ENCODE measurements at regions not wholly inside any gene's neighbourhood (a gene's known extent, or its start where the extent isn't known, plus 50 kb on each side); places are given as distances from the start of the nearest gene placed in this dataset.
"Not testable (repeated sequence)": the region's sequence is repeated elsewhere in the genome, so short reads cannot be mapped to it uniquely, and the experiment has no call there.

- no peak for DNase-seq
- intact Hi-C loops (cut with DNase I), result no loop called here
These were observed 346.2 kb downstream of the BARHL2 start for GRCh38 chr1:90370686-90371447.

DNA sequence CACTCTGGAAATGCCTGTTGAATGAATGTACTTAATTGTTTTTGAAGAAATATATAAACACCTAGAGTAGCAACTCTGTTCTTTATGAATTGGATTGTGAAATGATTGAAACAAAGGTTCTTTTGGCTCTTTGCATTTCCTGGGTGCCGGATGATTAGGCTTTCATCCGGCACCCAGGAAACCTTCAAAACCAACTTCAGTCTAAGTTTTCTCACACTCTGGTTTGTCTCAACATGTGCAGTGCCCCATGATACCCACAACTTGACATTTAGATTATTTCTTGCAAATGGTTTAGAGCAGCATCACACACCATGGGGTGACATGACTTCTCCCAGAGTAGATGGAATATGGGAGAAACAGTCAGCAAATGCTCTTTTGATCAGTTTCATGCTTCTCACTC lies 354.9 kb downstream of the BARHL2 start:
- intact Hi-C loops (cut with DNase I), result no loop called here
- no peak for DNase-seq

GRCh38 chr1:90361026-90361425 lies 356.1 kb downstream of the BARHL2 start:
- intact Hi-C loops (cut with DNase I), result no loop called here
- no peak for DNase-seq

DNA sequence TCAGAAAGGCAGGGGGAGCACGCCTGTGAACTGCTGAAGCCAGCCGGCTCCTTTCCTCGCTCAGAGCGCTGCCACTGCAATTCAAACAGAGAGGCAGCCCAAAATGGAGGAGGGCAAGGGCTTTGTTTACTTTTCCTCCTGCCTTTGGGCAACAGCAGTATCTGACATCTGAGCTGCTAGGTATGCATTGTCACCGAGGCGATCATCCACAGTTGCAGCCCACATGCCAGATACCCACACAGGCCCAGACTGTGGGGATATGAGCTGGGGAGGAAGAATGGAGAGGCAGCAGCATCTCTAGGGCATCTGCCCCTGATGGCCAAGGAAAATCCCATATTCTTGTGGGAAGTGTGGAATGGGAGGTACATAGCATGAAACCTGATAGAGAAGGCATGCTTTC lies 357.1 kb downstream of the BARHL2 start:
- intact Hi-C loops (cut with DNase I), result no loop called here
- no peak for DNase-seq

DNA sequence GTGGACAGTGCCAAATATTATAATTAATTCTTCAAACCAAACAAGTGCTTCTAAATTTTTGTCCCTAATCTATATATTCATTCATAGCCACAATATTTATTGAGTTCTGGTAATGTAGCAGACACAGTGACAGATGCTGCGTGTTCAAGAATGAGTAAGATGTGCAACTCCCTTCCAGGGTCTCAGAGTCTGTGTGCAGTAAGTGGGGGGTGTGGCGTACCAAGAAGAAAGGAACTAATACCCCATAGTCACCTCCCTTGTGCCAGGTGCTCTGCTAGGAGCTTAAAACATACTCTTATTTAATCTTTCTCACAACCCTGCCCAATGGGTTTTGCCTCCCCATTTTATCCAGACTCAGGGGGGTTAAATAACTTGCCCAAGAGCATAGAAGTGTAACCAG lies 358.7 kb downstream of the BARHL2 start:
- intact Hi-C loops (cut with DNase I), result no loop called here
- DNase-seq, result no peak

- DNase-seq, result no peak
- intact Hi-C loops (cut with DNase I), result no loop called here
These were observed 359.1 kb downstream of the BARHL2 start for GRCh38 chr1:90357995-90358394.

GRCh38 chr1:90356991-90357390 lies 360.1 kb downstream of the BARHL2 start:
- no peak for DNase-seq
- intact Hi-C loops (cut with DNase I), result no loop called here

DNA sequence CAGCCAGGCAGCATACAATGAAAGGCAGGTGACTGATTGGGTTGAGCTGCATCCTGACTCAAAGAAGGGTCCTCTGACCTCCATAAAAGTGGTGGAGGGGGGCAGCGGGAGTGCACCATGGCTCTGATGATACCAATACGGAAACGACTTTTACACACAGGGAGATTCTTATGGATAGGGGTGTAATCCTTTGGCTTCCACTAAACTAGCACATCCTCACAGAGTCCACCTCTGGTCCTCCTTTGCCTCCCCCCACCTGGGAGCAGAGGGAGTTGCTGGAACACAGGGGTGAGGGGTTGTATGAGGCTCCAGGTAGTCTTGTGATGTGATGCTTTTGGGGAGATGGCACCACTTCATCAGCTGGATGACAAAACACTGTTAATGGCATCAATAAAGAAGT lies 361.0 kb downstream of the BARHL2 start:
- intact Hi-C loops (cut with DNase I), result no loop called here
- DNase-seq, result no peak

DNA sequence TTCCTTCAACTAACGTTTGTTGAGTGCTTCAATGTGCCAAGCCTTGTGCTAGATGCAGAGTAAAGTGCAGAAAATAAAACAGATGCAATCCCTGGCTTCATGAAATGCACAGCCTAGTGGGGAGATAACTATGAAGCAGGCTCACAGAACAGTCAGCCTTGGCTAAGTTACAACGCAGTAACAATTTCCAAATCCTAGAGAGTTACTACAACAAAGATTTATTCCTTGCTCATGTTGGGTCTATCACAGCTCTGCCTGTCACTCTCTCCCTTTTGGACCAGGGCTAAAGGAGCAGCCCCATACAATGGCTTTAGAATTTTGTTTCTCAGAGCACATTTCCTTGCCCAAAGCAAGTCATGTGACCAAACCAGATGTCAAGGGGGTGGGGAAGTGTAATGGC lies 359.8 kb downstream of the ZNF326 start:
- intact Hi-C loops (cut with DNase I), result no loop called here
- DNase-seq, result no peak

DNA sequence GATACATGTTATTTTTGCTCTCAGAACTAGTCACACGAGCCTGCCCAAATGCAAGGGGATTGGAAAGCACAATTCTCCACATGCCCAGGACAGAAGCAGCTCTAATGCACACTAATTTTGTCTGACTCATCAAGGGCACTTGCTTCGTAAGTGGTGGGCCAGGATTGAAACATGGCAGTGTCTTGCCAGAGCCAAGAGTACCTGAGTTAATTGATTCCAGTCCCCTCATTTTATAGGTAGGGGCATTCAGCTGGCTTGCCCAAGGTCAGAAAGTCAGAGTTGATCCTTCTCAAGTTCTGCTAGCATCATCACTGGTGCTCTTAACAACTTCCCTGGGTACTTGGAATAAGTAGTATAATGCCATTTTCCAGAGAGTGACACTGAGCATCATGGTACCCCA lies 356.1 kb downstream of the ZNF326 start:
- intact Hi-C loops (cut with DNase I), result no loop called here
- DNase-seq, result no peak

DNA sequence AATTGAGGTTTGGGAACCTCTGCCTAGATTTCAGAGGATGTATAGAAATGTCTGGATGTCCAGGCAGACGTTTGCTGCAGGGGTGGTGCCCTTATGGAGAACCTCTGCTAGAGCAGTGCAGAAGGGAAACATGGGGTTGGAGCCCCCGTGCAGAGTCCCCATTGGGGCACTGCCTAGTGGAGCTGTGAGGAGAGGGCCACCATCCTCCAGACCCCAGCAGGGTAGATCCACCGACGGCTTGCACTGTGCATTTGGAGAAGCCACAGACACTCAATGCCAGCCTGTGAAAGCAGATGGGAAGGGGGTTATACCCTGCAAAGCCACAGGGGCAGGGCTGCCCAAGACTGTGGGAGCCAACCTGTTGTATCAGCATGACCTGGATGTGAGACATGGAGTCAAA lies 354.6 kb downstream of the ZNF326 start:
- intact Hi-C loops (cut with DNase I), result no loop called here
- no peak for DNase-seq

- DNase-seq, result no peak
- intact Hi-C loops (cut with DNase I), result no loop called here
These were observed 354.0 kb downstream of the ZNF326 start for GRCh38 chr1:90348934-90349333.

- DNase-seq; intact Hi-C loops (cut with DNase I): not testable (repeated sequence)
These were observed 353.5 kb downstream of the ZNF326 start for GRCh38 chr1:90348459-90348858.

- no peak for DNase-seq
- intact Hi-C loops (cut with DNase I), result no loop called here
These were observed 352.5 kb downstream of the ZNF326 start for GRCh38 chr1:90347366-90347765.

GRCh38 chr1:90346757-90347156 lies 351.8 kb downstream of the ZNF326 start:
- intact Hi-C loops (cut with DNase I), result no loop called here
- no peak for DNase-seq

DNA sequence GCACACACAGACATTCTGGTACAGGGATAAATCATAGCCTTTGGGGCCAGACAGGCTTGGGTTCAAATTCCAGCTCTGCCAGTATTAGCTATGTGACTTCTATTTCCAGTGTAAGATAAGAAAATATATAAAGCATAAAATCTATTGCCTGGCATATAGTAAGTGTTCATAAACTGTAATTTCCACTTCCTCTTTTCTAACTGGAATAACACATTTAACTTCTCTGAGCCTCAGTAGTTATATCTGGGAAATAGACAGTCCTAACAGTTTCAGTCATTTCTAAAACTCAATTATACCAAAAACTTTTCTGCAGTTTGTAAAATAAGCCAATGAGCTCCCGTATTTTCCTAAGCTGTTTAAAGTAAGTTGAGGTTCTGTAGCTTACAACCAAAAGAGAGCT lies 351.4 kb downstream of the ZNF326 start:
- intact Hi-C loops (cut with DNase I), result no loop called here
- no peak for DNase-seq

- intact Hi-C loops (cut with DNase I), result no loop called here
- DNase-seq, result no peak
These were observed 350.2 kb downstream of the ZNF326 start for GRCh38 chr1:90344963-90345730.

GRCh38 chr1:90341516-90341915 lies 346.6 kb downstream of the ZNF326 start:
- intact Hi-C loops (cut with DNase I), result no loop called here
- no peak for DNase-seq

- intact Hi-C loops (cut with DNase I), result no loop called here
- no peak for DNase-seq
These were observed 345.7 kb downstream of the ZNF326 start for GRCh38 chr1:90340606-90341005.

GRCh38 chr1:90339811-90340210 lies 344.9 kb downstream of the ZNF326 start:
- no peak for DNase-seq
- intact Hi-C loops (cut with DNase I), result no loop called here

Measured in head of caudate nucleus (tissue), 42 donors.